ENCODE measurements at regions not wholly inside any gene's neighbourhood (a gene's known extent, or its start where the extent isn't known, plus 50 kb on each side); places are given as distances from the start of the nearest gene placed in this dataset.

DNA sequence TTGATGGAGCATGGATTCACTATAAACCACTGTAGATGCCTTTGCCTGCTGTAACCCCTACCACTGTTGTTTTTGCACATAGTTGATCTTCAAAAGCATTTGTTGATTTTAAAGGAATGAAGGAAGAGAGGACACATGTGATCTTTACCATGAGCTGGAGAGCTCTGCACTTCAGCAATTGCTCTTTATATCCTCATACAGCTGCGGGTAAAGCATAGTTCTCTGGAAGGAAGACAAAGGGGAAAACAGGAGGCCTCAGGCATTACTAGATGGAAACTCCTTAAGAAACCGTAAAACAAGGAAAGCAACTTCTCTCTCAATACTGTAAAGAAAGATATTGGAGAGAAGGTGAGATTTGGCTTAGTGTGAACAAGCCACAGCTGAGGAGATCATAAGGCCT is 60.6 kb downstream of the SCG2 start:
- TF ChIP-seq CTCF (optimal IDR thresholded peaks at IDR 0.05 in 1 of 3, IDR thresholded peaks at IDR 0.05 in 1 of 3, conservative IDR thresholded peaks at IDR 0.05 in 1 of 3; ENCODE audit: extremely low read depth in 1 of 3, insufficient read depth in 2 of 3, low read length in 3 of 3) (no peak), EZH2 (IDR thresholded peaks at IDR 0.05; ENCODE audit: low read length) (no peak)

All from keratinocyte (primary cell).